ENCODE measurements at regions not wholly inside any gene's neighbourhood (a gene's known extent, or its start where the extent isn't known, plus 50 kb on each side); places are given as distances from the start of the nearest gene placed in this dataset.

GRCh38 chr17:77768248-77768852 lies 190.2 kb upstream of the TNRC6C start:
- DNase-seq = no peak

GRCh38 chr17:77769215-77769614 lies 189.3 kb upstream of the TNRC6C start:
- DNase-seq = no peak

GRCh38 chr17:77769762-77770161 lies 188.7 kb upstream of the TNRC6C start:
- DNase-seq = no peak

GRCh38 chr17:77770331-77771105 lies 188.0 kb upstream of the TNRC6C start:
- no peak for DNase-seq

- DNase-seq = no peak
Measured at GRCh38 chr17:77771145-77771544, 187.4 kb upstream of the TNRC6C start.

GRCh38 chr17:77771587-77771986 lies 186.9 kb upstream of the TNRC6C start:
- no peak for DNase-seq

- DNase-seq = no peak
Measured at GRCh38 chr17:77771998-77772397, 186.5 kb upstream of the TNRC6C start.

- peak; percentile 61 for DNase-seq
Measured at GRCh38 chr17:77772461-77772897, 186.0 kb upstream of the TNRC6C start.

GRCh38 chr17:77772899-77773358 lies 185.6 kb upstream of the TNRC6C start:
- no peak for DNase-seq

GRCh38 chr17:77774182-77774581 lies 184.3 kb upstream of the TNRC6C start:
- DNase-seq = no peak

- DNase-seq = peak; percentile 57
Measured at GRCh38 chr17:77778636-77779489, 179.6 kb upstream of the TNRC6C start.

GRCh38 chr17:77779711-77780539 lies 178.6 kb upstream of the TNRC6C start:
- no peak for DNase-seq

- DNase-seq = no peak
Measured at GRCh38 chr17:77781536-77781935, 177.0 kb upstream of the TNRC6C start.

- no peak for DNase-seq
Measured at GRCh38 chr17:77782201-77782600, 176.3 kb upstream of the TNRC6C start.

- DNase-seq = no peak
Measured at GRCh38 chr17:77782611-77783010, 175.9 kb upstream of the TNRC6C start.

- DNase-seq = no peak
Measured at GRCh38 chr17:77783991-77784820, 174.3 kb upstream of the TNRC6C start.

- DNase-seq = no peak
Measured at GRCh38 chr17:77785312-77785905, 173.1 kb upstream of the TNRC6C start.

GRCh38 chr17:77786090-77786489 lies 172.4 kb upstream of the TNRC6C start:
- DNase-seq = no peak

- DNase-seq = no peak
Measured at GRCh38 chr17:77786740-77787505, 171.6 kb upstream of the TNRC6C start.

GRCh38 chr17:77790143-77790829 lies 168.2 kb upstream of the TNRC6C start:
- DNase-seq = no peak

Data from NCI-H226 (cell line).